ENCODE measurements at regions not wholly inside any gene's neighbourhood (a gene's known extent, or its start where the extent isn't known, plus 50 kb on each side); places are given as distances from the start of the nearest gene placed in this dataset.

DNA sequence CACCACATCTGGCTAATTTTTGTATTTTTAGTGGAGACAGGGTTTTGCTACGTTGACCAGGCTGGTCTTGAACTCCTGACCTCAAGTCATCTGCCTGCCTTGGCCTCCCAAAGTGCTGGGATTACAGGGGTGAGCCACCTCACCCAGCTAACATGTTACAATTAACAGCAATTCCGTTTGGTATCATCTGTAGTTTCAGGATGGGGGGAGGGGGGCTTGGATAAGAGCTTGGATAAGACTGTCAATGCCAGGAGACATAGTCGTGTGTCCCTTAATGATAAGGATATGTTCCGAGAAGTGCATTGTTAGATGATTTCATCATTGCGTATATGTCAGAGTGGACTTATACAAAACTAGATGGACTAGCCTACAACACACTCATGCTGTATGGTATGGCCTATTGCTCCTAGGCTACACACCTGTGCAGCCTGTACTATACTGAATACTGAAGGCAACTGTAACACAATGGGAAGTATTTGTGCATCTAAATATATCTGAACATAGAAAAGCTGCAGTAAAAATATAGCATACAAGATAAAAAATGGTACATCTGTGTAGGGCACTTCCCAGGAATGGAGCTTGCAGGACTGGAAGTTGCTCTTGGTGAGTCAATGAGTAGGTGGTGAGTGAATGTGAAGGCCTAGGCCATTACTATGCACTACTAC, 103.9 kb upstream of the TNS3 start:
- TF ChIP-seq, protein P1, sequence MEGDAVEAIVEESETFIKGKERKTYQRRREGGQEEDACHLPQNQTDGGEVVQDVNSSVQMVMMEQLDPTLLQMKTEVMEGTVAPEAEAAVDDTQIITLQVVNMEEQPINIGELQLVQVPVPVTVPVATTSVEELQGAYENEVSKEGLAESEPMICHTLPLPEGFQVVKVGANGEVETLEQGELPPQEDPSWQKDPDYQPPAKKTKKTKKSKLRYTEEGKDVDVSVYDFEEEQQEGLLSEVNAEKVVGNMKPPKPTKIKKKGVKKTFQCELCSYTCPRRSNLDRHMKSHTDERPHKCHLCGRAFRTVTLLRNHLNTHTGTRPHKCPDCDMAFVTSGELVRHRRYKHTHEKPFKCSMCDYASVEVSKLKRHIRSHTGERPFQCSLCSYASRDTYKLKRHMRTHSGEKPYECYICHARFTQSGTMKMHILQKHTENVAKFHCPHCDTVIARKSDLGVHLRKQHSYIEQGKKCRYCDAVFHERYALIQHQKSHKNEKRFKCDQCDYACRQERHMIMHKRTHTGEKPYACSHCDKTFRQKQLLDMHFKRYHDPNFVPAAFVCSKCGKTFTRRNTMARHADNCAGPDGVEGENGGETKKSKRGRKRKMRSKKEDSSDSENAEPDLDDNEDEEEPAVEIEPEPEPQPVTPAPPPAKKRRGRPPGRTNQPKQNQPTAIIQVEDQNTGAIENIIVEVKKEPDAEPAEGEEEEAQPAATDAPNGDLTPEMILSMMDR (IDR thresholded peaks at IDR 0.05), result no peak
- H3K27me3 Mint-ChIP-seq, result no peaks in the 10 kb centered on the region
- DNase-seq (no peak), ATAC-seq (ENCODE audit: low read depth) (no peak)
- H3K27ac Mint-ChIP-seq, result no peak overlapping the region
- POLR2A ChIA-PET, result interaction anchor here (0.9 kb wide), 1 partner anchor 10 kb away, joined by 3 read pairs; no protein-coding TSS in a partner anchor
- CTCF ChIA-PET, result interaction anchor here (0.6 kb wide), 1 partner anchor 27 kb away, joined by 4 read pairs; no protein-coding TSS in a partner anchor
- no peak overlapping the region for H3K4me3 Mint-ChIP-seq
- no peaks in the 10 kb centered on the region for H3K36me3 Mint-ChIP-seq (ENCODE audit: low read depth)
- H3K4me1 Mint-ChIP-seq, result peaks cover 1% of the 10 kb centered on the region
- H3K9me3 Mint-ChIP-seq, result no peaks in the 10 kb centered on the region
- intact Hi-C loops (cut with micrococcal nuclease), result no loop called here

DNA sequence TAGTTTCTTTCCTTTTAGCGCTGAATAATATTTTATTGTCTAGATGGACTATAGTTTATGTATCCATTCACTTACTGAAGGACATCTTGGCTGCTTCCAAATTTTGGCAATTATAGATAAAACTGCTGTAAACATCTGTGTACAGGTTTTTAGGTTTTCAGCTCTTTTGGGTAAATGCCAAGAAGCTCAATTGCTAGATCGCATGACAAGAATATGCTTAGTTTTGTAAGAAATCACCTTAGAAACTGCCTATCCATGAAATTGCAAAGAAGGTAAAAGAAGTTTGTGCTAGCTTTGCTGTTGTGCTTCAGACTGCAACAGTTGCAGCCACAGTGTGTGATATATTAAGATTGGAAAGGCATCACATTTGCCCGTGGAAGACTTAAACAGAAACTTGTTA, 103.2 kb upstream of the TNS3 start:
- intact Hi-C loops (cut with micrococcal nuclease), result no loop called here
- H3K4me1 Mint-ChIP-seq, result peaks cover 6% of the 10 kb centered on the region
- POLR2A ChIA-PET, result interaction anchor here (0.6 kb wide), 1 partner anchor 98 kb away, joined by 3 read pairs; no protein-coding TSS in a partner anchor
- H3K36me3 Mint-ChIP-seq (ENCODE audit: low read depth), result no peaks in the 10 kb centered on the region
- H3K9me3 Mint-ChIP-seq, result no peaks in the 10 kb centered on the region
- ATAC-seq (ENCODE audit: low read depth), result no peak
- H3K27ac Mint-ChIP-seq, result no peak overlapping the region
- TF ChIP-seq, protein P1 (IDR thresholded peaks at IDR 0.05), result no peak
- H3K27me3 Mint-ChIP-seq, result no peaks in the 10 kb centered on the region
- CTCF ChIA-PET, result interaction anchor here (0.6 kb wide), 1 partner anchor 188 kb away, joined by 3 read pairs; no protein-coding TSS in a partner anchor
- no peak overlapping the region for H3K4me3 Mint-ChIP-seq
- DNase-seq, result no peak

DNA sequence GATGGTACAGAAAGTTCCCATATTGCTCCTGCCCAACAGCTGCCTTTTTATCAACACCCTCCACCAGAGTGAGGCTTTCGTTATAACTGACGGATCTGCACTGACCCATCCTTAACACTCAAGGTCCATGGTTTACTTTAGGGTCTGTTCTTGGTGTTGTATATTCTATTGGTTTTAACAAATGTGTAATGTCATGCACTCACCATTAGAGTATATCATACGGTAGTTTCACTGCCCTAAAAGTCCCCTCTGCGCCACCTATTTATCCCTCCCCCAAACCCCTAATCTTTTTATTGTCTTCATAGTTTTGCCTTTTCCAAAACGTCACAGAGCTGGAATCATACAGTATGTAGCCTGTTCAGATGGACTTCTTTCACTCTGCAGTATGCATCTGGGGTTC, 102.8 kb upstream of the TNS3 start:
- Mint-ChIP-seq H3K36me3 (ENCODE audit: low read depth) (no peaks in the 10 kb centered on the region), H3K27ac (no peak overlapping the region), H3K4me3 (no peak overlapping the region), H3K9me3 (no peaks in the 10 kb centered on the region), H3K4me1 (peaks cover 6% of the 10 kb centered on the region), H3K27me3 (no peaks in the 10 kb centered on the region)
- DNase-seq (no peak), ATAC-seq (ENCODE audit: low read depth) (no peak)
- POLR2A ChIA-PET, result interaction anchor here (0.6 kb wide), 1 partner anchor 97 kb away, joined by 3 read pairs; no protein-coding TSS in a partner anchor
- intact Hi-C loops (cut with micrococcal nuclease), result no loop called here
- CTCF ChIA-PET, result interaction anchor here (0.6 kb wide), 1 partner anchor 187 kb away, joined by 3 read pairs; no protein-coding TSS in a partner anchor
- TF ChIP-seq, protein P1 (IDR thresholded peaks at IDR 0.05), result no peak

DNA sequence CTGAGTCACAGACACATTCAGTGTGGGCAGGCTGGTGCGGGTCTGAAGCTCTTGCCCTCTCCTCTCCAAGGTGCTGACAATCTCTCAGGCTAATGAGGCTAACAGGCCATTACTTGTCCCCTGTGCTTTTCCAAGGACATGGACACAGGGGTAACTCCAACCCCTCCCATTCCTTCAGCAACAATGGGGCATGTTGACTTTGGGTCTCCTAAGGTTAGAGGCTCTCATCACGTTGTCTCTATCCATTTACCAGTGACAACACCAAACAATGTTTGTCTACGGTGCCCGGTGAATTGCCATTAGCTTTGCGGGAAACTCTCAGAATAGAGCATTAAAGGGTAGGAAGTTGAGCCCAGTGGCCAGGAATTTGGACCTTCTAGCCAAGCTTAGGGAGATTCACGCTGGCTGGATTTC, 101.6 kb upstream of the TNS3 start:
- CTCF ChIA-PET, result no interaction called here
- Mint-ChIP-seq H3K9me3 (no peaks in the 10 kb centered on the region), H3K4me1 (peaks cover 9% of the 10 kb centered on the region), H3K27me3 (no peaks in the 10 kb centered on the region), H3K27ac (no peak overlapping the region), H3K4me3 (no peak overlapping the region), H3K36me3 (ENCODE audit: low read depth) (no peaks in the 10 kb centered on the region)
- TF ChIP-seq, protein P1 (IDR thresholded peaks at IDR 0.05), result no peak
- POLR2A ChIA-PET, result no interaction called here
- ATAC-seq (ENCODE audit: low read depth) (no peak), DNase-seq (no peak)
- intact Hi-C loops (cut with micrococcal nuclease), result no loop called here

DNA sequence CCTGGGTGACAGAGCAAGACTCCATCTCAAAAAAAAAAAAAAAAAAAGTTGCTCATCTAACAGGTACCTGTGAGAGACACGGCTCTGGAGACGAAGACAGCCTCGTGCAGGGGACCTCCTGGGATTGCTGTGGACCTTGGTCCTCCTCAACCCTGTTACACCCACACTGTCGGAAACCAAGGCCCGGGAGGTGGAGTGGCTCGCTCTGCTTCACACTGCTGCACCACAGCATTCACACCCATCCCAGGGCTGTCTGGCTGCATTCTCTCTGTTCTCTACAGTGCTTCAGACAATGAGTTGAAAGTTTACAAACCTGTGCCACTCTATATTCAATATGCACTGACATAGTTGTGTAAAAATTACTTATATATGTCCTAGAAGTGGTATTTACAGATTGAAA, 101.0 kb upstream of the TNS3 start:
- Mint-ChIP-seq H3K27me3 (no peaks in the 10 kb centered on the region), H3K9me3 (no peaks in the 10 kb centered on the region), H3K36me3 (ENCODE audit: low read depth) (no peaks in the 10 kb centered on the region), H3K4me1 (peaks cover 13% of the 10 kb centered on the region), H3K27ac (no peak overlapping the region), H3K4me3 (no peak overlapping the region)
- DNase-seq (no peak), ATAC-seq (ENCODE audit: low read depth) (no peak)
- ChIA-PET POLR2A (interaction anchor here (0.7 kb wide), 1 partner anchor 32 kb away, joined by 9 read pairs; no protein-coding TSS in a partner anchor), CTCF (no interaction called here)
- TF ChIP-seq, protein P1 (IDR thresholded peaks at IDR 0.05), result no peak
- intact Hi-C loops (cut with micrococcal nuclease), result no loop called here
